ENCODE measurements at regions not wholly inside any gene's neighbourhood (a gene's known extent, or its start where the extent isn't known, plus 50 kb on each side); places are given as distances from the start of the nearest gene placed in this dataset.

- TF ChIP-seq CTCF (IDR thresholded peaks at IDR 0.05) (no peak), POLR2AphosphoS5 (IDR thresholded peaks at IDR 0.05) (no peak)
These were observed 202.2 kb upstream of the CMC1 start for GRCh38 chr3:28039234-28039633.
